VCaP (cell line): ENCODE measurements at regions not wholly inside any gene's neighbourhood (a gene's known extent, or its start where the extent isn't known, plus 50 kb on each side); places are given as distances from the start of the nearest gene placed in this dataset.

Experiments used
- H3K27ac ChIP-seq: fragments of 450-650 bp; 2 replicates; pipeline ENCODE4 v1.5.1; 2017
- TF ChIP-seq, protein P1 (sequence below): fragments of 450-650 bp; conservative IDR thresholded peaks from 2 replicates; pipeline ENCODE4 v1.5.1; 2017; ENCODE audit warnings: mild to moderate bottlenecking, moderate library complexity

DNA sequence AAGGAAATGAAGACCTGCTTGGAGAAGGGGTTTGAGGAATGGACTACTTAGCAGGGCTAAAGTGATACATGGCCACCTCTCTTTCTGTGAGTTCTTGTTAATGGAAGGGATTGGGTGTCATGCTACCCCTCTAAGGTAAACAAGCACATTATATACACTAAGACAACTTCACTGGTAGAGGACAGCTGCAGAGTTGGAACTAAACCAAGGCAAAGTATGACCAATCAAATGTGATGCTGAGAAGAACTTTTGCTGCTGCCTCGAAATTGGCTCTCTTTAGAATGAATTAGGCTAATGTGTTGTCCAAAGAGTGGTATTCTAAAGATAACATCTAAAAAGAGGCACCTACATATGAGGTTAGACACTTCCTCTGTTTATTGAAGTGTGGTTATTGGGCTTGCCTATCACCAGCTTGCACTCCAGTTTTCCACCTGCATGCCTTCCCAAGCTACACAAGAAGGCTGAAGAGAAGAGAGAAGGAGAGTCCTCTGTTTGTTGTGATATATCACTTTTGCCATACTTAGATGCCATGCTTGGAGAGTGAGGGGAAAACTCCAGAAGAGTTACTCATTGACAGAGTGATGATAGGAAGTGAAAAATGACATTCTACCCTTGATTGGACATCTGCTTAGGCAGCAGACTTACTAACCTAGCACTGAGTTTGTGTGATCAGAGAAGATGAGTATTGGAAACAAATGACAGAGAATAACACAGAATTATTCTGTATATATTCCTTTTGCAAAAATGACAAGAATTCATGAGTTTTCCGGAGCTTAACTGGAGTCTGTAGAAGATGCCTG is 536.1 kb downstream of the ZNF608 start:
- TF ChIP-seq, protein P1, sequence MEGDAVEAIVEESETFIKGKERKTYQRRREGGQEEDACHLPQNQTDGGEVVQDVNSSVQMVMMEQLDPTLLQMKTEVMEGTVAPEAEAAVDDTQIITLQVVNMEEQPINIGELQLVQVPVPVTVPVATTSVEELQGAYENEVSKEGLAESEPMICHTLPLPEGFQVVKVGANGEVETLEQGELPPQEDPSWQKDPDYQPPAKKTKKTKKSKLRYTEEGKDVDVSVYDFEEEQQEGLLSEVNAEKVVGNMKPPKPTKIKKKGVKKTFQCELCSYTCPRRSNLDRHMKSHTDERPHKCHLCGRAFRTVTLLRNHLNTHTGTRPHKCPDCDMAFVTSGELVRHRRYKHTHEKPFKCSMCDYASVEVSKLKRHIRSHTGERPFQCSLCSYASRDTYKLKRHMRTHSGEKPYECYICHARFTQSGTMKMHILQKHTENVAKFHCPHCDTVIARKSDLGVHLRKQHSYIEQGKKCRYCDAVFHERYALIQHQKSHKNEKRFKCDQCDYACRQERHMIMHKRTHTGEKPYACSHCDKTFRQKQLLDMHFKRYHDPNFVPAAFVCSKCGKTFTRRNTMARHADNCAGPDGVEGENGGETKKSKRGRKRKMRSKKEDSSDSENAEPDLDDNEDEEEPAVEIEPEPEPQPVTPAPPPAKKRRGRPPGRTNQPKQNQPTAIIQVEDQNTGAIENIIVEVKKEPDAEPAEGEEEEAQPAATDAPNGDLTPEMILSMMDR, result no peak

DNA sequence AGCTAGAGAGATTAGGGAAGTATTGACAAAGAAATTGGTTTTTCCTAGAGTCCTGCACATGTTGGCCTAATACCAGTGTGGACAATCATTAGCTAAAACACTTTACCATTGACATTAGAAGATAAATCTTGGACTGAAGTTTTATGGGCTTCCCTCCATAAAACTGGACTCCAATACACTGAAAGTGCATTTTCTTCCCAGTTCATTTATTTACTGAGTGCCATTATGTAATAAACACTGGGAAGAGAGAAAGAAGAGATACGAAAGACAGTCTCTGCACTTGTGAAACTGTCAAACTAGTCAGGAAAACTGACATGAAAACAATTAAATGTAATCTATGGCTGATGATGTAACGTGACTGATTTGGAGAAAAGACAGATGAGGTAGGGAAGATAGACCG is 539.3 kb downstream of the ZNF608 start:
- H3K27ac ChIP-seq, result peak overlapping the region; percentile 59
- TF ChIP-seq, protein P1, result no peak

More for the DNA sequence above, 536.1 kb downstream of the ZNF608 start:
- H3K27ac ChIP-seq, result no peak overlapping the region

DNA sequence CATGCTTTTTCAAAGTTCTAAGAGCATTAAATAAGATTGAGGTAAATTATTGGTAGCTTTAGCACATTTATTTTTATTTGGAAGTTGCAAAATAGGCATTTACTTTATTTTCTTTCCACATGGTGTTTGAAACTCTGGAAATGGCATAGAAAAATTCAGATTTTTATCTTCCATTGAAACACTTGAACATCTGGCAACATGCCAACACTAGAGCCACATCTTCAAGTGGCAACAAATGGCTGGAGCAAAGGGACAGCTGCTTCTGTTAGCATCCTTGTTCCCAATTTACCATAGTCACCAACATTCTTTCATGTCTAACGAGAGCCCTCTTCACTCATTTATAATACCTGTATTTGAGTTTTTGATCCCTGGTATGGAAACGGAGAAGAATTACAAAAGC is 539.9 kb downstream of the ZNF608 start:
- TF ChIP-seq, protein P1, result no peak
- H3K27ac ChIP-seq, result peak overlapping the region; percentile 59

DNA sequence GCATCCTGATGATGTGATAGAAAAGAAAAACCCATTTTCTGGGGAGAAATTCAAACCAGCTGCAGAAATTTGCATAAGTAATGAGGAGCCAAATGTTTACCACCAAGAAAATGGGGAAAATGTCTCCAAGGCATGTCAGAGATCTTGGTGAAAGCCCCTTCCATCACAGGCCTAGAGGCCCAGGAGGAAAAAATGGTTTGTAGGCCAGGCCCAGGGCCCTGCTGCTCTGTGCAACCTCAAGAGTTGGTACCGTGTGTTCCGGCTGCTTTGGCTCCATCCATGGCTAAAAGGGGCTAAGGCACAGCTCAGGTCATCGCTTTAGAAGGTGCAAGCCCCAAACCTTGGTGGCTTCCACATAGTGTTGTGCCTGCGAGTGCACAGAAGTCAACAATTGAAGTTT is 543.1 kb downstream of the ZNF608 start:
- no peak overlapping the region for H3K27ac ChIP-seq
- TF ChIP-seq, protein P1, result no peak

DNA sequence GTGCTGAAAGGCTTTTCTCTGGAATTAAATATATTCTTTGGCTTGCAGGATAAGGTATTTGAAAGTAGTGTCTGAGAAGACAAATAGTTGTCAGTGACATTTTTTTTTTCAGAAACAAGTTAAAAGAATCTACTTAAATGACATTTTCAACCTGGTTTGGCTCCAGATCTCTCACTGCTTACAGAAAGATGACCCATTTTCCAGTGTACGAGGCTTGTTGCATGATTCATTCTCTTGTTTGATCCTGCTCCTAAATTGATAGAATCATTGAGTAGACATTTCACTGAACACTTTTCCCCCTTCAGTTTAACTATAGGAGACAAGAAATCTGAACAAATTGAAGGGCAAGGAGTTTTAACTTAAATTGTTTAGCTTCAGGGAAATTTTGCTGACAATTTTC is 546.1 kb downstream of the ZNF608 start:
- H3K27ac ChIP-seq, result no peak overlapping the region
- TF ChIP-seq, protein P1, result no peak

DNA sequence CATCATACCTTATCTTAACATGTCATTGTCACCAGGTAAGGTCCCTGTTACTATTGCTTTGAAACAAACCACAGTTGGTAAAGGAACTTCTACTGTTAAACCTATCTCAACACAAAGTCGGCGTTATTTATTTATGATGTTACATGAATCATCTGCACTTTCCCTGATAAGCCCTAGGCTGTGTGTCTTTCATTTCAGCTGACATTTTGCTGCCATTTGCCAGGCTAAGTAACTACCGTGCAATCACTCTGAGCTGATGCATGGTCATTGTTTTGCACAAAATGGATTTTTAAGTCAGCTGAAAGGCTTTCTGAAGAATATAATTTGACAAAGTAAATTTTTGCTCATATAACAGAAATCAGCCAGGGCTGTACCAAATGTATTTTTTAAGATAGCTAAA is 546.5 kb downstream of the ZNF608 start:
- TF ChIP-seq, protein P1, result no peak
- H3K27ac ChIP-seq, result no peak overlapping the region

DNA sequence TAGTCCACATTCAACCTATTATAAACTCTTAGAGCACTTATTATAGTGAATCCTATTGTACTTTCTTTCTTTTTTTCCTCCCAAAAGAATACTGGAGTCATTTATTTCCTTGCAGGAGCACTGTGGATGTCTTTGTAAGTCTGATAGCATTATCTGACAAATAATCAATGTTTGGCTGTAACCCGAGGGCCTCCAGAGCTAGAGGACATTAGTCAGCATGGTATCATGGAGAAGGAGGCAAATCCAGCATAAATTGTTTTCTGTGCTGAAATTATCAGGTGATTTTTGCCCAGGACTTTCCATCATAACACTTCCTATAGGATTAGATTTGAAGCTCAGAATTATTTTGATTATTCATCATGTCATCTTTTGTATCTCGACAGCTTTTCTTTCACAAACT is 551.0 kb downstream of the ZNF608 start:
- no peak overlapping the region for H3K27ac ChIP-seq
- TF ChIP-seq, protein P1, result no peak
